Activated CD8-positive, alpha-beta memory T cell treated with anti-CD3 and anti-CD28 coated beads, Interleukin-2, amount 50 U/mL, for 48 hours (primary cell): ENCODE measurements at regions not wholly inside any gene's neighbourhood (a gene's known extent, or its start where the extent isn't known, plus 50 kb on each side); places are given as distances from the start of the nearest gene placed in this dataset.

Experiments
- DNase-seq: peaks from one replicate; pipeline ENCODE4 v3.0.0-alpha.2; 2020

DNA sequence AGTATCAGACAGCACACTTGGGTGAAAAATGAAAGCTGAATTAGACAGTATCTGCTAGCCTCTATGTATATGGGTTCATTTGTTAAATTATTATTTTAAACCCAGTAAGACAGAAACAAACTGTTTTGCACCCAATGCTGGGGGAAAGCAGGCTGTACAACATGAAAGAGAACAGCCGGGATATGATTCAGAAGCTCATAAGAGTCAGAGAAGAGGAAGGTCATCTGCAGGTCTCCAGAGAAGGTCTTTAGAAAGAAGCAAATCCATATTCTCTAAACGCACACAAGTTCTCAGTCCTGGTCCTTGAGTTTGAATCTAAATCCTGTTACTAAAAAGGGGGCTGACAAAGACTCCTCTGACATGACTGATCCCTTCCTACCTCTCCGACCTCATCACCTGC, 155.1 kb downstream of the SIPA1L2 start:
- DNase-seq: no peak

DNA sequence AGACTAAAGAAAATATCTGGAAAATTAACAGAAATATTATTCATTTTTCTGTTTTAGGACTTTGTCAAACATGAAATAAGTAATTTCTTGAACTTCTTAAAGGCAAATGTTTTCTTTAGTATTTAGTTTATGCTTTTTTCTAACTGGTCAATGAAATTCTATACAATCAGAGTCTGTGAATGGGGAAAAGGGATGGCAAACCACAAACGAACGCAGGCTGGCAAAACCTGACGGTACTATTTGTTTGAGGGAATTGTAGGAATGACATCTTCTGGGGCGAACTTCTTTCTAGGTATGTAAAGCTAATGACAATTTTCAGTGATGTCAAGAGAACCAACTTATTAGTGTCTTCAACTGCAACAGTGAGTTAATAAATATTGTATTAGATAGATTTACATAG, 156.0 kb downstream of the SIPA1L2 start:
- no peak for DNase-seq

DNA sequence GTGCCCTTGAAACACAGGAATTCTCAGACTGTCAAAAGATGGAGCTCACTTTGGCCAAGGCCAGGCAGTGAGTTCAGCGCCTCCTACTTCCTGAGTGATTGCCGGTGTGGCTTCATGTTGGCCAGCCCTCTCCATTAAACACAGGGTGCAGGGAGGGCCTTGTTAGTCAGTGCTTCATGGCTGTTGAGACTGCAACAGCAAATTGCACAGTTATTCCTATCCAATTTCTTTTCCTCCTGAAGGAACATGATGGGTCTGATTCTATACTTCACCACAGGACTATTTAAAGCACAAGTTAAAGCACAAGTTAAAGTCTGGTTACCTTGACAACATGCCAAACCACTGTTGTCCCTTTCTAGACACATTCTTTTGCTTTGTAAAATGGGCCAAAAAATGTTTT, 156.6 kb downstream of the SIPA1L2 start:
- DNase-seq: no peak

DNA sequence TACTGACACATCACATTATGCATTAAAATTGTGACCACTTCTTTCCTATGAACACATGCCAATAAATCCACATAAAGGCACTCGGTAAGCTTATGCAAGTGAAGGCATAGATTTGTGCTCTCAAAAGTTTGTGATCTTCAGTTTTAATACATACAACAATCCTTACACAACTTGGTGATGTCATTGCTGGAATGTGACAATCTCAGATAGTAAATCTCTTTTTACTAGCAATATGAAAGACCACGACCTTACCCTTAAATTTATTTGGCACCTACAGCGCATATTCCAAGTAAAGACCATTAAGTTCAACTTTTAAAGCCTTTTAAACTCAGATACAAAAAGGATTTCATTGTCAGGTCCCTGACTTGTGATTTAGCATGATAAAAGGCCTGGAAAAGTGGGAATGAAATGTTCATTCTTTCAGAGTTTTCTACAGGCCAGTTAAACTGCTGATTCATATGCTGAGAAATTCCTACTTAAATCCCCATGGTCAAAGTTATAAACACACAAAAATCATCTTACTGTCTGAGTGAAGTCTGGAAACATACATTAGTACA, 157.4 kb downstream of the SIPA1L2 start:
- no peak for DNase-seq

DNA sequence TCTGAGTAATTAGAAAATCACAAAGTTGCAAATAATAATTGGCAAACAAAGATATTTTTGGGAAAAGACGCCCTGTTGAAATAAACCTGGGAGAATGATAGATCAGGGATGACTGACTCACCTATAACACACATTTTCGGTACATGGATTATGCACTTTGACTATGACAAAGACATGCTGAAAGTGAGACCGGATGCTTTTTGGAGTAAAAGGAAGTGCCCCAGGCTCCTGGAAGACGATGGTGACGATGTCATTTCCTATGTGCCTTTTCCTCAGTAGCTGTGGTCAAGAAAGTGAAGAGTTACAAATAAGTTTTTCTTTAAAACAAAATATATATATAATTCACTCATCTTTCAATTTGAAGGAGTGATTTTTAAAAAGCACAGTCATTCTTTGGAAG, 158.7 kb downstream of the SIPA1L2 start:
- no peak for DNase-seq

DNA sequence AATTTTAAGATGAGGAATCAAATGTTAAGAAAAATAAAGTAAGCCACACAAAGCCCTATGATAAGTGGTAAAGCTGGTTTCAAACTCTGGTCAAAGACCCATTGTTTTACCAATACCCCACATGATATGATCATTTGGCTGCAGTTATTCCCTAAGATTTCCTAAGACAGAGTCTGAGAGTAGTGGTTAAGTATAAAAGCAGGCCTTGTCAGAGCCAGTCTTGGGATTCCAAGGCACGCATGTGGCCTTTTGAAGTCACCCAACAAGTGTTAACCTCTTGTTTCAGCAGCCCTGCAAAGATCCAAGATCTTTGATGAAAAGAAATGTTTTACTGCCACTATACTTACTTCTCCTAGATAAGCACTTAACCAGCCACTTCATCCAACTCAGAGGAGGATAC, 159.2 kb downstream of the SIPA1L2 start:
- DNase-seq: no peak

DNA sequence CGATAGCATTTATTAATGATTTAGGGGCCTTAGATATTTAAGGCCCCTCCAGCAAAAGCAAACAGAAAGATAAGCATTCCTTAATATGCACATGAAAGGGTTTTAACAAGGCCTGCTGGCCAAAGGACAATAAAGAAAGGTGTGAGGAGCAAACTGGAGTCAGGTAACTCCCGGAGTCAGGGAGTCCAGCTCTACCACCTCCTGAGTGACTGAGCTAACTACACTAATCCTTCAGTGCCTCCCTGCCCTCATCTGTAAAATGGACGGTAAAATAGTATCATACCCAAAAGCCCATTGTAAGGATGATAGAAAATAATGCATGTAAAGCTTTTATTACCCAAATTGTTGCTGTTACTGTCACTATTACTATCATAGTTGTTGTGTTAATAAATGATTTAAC, 161.7 kb downstream of the SIPA1L2 start:
- no peak for DNase-seq

DNA sequence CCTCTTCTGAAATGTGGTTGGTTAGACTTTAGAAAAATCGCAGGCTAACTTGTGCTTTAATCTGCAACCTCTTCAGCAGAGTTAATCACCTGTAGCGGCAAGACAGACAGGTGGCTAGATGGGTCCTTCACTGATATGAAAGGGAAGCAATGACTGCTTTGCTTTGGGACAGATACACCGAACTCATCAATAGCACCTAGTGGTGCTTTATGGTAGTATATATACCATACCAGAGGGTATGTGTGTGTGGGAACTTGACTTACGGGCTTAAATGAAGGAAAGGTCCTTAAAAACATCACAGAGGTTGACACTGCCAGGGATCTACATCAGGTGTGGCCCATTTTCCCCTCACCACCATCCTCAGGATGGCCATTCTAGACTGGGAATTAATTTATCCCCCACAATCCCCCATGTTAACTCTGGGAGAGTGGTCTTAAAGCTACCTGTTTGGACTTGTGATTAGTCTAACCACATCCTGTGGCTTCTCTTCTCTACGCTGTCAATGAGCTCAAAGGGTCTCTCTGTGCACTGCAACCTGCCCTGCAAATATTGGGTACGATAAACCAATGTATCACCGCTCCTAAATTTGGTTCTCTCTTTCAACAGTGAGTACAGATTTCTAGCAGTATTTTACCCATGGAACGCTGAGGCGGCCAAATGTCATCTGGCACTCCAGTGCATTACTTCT, 162.7 kb downstream of the SIPA1L2 start:
- no peak for DNase-seq

DNA sequence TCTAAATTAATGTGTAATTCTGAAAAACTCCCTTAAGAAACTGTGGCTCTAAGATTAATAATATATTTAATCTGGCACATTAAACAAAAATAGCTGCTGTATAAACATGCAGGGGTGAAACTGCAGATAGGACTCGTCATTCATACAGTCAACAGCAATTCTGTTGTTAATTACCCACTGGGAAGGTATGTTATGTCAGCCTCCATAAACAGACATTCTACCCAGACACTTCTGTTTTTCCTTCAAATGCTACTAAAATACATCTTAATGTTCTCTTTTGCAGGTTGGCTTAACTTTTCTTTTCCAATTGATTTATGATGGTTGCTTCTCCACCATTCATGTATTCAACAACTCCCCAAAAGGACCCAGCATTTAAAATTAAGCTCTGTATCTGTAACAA, 165.6 kb downstream of the SIPA1L2 start:
- no peak for DNase-seq

DNA sequence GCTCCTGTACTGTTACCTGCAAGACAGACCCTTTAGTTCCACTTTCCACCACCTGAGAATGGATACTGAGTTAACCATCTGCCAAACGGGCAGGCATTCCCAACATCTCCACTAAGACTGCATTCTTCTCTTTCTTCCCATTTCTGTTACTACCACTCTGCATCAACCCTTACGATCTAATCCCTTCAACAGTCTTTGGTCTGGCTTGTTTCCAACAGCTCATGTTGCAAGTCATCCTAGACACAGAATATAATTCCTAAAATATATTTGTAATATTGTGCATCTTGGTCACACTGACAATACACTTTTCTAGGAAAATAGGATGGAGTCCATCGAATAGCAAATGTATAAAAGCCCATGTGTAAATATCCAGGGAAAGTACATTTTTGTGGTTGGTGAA, 166.7 kb downstream of the SIPA1L2 start:
- DNase-seq: no peak

DNA sequence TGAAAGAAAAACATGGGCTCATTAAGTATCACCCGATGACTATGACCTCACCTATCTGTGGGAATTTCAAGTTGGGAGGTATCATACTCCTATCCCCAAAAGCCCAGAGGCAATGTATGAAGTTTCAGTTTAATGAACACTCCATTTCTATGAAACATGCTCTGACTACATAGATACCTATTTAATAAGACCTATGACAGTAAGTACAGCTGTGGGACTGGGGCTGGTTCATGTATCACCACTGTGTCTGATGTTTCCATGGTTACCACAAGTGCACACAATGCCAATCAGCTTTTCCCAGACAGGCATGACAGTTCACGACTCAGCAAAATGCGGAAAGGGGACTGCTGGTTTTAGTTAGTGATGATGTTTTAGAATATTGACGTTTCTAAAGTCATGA, 167.7 kb downstream of the SIPA1L2 start:
- no peak for DNase-seq

DNA sequence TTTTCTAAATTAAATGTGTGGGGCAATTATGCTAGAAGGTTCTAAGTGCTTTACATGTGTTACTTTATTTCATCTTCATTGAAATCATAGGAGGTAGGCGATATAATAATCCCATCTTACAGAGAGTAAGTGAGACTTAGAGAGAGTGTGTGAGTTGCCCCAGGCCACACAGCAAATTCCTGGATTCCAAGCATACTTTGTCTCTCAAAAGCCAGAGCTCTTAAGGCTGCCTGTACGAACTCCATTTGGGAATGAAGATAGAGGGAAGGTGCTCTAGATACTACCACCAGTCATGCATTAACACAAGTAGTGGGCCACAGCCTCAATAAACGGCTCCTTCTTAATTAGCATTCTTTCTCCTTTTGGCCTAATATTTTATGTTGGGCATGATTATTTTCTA, 170.1 kb downstream of the SIPA1L2 start:
- no peak for DNase-seq

DNA sequence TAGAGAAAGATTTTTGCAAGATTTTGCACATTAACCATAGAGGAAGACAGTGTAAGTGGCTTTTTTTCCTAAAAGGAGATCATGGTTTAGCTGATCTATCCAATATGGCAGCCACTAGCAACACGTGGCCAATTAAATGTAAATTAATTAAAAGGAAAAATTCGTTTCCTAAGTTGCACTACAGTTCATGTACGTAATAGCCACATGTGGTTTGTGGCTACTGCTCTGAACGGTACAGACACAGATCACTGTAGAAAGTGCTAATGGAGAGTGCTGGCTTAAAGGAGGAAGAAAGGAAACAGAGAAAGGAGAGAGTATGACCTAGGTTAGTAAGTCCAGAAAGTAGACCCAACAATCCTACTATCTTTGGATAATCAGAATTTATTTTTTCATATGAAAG, 170.8 kb downstream of the SIPA1L2 start:
- DNase-seq: no peak

DNA sequence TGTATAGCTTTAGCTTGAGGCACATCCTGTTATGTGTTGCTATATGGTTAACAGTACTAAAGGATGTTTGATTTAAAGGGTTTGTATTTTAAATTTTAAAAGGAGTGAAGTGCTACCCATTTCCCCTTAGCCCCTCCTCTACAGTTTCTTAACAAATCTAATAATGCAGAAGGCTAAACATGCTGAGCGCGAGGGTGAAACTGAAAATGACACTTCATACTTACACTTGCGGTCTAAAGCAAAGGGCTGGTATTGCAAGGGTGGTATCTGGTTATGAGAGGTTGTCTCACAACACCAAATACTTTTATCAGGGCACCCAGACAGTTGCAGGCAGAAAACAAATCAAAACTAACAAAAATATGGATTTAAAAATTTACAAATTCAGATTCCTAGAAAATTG, 172.3 kb downstream of the SIPA1L2 start:
- DNase-seq: no peak

DNA sequence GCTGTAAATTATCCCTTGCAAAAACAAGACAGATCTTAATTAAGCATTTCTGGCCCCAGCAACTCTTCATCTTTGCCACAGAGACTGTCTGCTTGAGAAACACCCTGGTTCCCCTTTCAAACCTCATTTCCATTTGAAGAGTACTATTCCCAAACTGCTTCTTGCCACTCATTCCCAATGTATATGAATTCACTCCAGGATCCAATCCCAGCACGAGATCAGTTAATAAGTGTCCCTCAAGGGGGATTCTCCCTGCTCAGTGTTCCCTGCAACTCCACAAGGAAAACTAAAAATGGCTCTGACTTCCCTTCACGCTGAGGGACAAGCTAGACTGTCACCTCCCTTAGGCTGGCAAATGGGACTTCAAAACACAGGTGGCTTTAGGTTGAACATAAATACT, 173.2 kb downstream of the SIPA1L2 start:
- DNase-seq: no peak

DNA sequence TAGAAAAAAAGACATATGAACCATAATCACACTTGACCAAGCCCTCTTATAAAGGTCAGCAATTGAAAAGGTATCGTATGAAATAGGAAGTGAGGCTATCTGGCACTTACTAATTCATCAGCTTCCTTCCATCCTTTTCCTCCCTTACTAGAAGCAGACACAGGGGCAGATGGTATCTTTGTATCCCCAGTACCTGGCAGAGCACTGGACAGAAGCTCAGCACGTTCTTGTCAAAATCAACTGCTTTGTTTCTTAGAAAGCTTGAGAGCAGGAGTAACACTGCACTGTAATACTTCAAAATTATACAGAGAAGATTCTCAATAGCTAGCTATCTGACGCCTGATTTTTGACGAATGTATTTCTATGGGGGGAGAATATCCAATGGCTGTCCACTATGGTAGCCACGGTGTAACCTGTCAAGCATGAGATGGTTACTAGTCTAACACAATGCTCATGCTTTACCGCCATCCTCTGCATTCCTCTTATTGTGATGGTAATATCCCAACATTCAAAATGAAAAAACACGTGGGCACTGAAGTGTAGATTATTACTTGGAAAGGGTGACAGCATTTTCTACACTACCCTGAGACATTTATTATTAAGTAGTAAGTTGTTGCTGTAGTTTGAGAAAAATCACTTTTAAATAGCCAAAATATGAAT, 175.6 kb downstream of the SIPA1L2 start:
- no peak for DNase-seq

DNA sequence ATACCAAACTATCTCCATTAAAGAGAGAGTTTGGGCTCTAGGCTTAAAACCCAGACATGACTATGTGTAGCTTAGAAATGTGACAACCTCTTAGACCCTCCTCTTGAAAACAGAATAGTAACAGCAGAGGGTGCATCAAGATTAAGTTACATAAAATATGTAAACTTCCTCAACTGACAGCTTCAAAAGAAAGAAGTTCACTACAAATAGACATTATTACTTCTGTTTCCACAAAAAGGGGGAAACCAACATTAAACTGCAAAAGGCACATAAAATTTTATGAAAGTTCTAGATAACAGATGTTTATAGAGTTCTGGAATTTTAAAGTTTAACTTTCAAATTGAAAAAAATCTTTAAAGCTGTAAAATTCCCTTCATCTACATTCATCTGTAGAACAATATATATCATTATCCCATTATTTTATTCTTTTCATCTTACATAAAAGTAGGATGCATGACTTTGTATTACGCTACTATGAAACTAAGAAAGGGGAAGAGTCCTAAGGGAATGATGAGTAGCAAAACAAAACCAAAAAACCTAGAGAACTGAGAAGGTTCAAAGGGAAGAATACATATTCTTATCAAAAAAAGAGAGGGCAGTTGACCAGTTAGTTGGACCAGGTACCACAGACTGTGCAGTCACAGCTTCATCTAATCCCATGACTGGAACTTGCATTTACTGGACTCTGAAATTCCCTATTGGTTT, 177.0 kb downstream of the SIPA1L2 start:
- no peak for DNase-seq

DNA sequence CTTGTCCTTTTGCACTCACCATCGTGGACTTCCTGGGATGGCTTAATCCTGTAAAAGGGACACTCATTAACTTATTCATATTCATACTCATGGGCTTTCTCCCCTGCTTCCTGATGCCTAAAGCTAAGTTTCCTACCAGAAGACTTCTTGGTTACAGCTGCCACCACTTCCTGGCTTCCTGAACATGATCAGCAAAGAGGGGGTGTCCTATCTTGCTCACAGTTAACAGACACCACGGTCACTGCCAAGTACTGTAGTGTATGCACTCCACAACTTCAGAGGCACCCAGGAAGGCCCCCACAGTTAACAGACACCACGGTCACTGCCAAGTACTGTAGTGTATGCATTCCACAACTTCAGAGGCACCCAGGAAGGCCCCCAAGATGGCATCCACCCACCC, 177.8 kb downstream of the SIPA1L2 start:
- no peak for DNase-seq

DNA sequence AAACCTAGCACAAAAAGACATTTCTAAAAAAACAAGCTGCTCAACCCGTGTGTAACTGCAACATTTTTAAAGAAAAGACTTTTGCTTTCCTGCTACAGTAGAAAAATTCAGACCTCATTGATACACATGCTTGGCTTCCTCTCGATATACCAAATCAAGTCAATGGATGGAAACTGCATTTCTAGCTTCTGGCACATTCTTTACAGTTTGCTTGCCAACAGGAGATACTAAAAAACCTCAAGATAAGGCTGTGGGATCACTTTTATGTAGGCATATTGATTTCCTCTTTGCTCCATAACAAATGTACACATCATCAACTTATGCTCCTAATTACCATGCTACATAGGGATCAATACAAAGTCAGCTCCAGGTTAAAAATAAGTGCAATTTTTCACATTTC, 178.4 kb downstream of the SIPA1L2 start:
- DNase-seq: no peak

DNA sequence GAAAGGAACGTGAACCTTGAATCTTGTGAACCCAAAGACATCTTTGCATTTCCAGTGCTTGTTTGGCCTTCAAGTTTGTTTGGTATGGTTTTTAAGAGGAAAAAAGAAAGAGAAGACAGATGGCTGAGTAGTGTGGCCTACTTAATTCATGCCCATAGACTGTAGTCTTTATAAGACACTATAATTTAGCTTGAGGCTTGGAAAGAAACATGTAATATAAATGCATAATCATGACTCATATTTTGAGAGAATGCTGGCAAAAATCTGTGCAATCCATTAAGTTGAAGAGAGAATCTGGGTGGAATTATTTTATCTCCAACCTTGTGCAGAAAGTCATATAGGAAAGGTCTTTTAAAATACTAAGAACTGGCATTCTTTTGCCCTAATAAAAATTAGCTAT, 179.3 kb downstream of the SIPA1L2 start:
- DNase-seq: no peak

DNA sequence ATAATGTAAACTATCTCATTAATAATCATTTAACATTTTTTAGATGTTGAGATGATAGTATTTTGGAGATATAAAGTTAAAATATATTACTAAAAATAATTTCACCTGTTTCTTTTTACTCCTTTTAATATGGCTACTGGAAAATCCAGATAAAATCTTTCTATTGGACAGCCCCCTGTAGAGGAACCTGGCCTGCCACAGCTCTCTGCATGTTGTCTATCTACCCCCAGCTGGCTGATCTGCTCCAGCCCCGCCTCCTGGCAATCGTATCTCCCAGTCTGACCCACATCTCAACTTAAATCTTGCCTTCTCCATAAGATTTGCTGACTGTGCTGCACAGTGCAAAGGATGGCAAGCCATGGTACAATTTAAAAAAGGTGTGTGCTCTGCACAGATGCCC, 182.8 kb downstream of the SIPA1L2 start:
- no peak for DNase-seq

DNA sequence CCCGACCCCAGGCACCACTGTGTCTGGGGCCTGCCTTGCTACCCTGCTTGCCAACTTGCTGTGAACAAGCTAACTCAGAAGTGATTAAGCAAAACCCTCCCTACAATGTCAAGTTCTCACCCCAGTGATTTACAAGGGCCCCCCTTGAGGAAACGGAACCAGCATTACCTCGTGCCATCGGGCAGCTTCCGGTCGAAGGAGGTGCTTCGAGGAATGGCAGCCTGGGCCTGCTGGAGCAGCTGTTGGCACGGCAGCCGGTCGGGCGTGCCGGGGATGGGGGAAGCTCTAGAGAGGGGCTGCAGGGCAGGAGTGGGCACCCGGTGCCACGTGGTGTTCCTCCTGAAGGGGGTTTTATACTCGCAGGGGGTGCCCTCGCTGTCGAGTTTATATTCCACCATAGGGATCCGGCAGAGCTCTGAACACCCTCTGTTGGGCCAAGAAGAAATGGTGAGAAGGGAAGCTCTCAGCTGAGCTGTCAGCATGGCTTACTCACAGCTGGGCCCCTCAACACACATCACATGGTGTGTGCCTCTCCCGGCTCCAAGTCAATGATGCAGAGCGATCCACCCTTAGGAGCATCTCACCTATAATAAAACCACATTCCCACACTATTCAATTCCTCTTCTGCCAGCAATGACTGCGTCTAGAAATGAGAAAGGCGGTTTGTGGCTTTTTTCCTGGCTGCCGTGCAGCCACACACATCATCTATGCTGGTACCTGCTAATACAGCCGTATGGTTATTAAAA, 184.4 kb downstream of the SIPA1L2 start:
- DNase-seq: no peak

DNA sequence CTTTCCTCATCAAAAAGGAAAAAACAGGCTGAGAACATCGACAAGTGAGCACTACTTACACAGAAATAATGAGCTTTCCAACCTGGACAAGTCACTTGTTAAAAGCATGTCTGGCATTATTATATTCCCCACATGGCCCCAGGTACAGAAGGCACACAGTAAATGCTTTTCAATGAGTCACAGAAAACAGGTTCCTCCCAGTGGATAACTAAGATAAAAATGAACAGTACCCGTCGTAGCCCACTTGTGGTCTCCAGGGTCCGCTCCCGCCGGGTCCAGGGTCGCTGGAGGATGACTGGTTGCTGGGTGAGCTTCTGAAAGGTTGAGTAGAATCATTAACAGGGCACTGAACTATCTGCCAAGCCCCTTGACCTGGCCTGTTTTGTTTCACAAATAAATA, 186.6 kb downstream of the SIPA1L2 start:
- DNase-seq: no peak

DNA sequence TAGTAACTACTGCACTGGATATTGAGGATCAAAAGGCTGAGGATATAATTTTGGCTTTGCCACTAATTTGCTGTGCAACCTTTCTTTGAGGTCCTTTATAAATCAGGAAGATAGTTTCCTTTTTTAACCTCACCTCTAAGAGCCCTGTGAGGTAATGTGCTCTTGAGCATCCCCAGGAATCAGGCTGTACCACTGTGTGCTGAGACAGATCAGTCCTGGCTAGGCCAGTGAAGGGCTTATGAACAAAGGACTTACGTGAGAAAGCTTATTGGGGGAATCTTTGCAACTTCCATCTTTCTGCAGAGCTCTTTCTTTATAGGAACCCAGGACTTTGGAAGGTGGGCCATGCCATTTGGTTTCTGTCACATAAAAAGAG, 188.9 kb downstream of the SIPA1L2 start:
- DNase-seq: no peak
